Neutrophil (primary cell): ENCODE measurements at regions not wholly inside any gene's neighbourhood (a gene's known extent, or its start where the extent isn't known, plus 50 kb on each side); places are given as distances from the start of the nearest gene placed in this dataset.

Experiments
- H3K27ac ChIP-seq: fragments of 200-600 bp; sonication (generic); 2 replicates; pipeline ENCODE4 v1.5.1; 2016; ENCODE audit warnings: mild to moderate bottlenecking, moderate library complexity
- H3K27me3 ChIP-seq: fragments of 200-600 bp; sonication (generic); 2 replicates; pipeline ENCODE4 v1.6.0; 2016; ENCODE audit warnings: mild to moderate bottlenecking
- H3K36me3 ChIP-seq: fragments of 200-600 bp; sonication (generic); 2 replicates; pipeline ENCODE4 v1.5.1; 2017
- H3K4me1 ChIP-seq, 2 experiments: fragments of 200-600 bp in 1 of 2; sonication (generic) in 1 of 2; 1 replicate in 1 of 2; 2 replicates in 1 of 2; pipeline versions ENCODE4 v1.5.1 to v1.6.1; 2013 to 2016; ENCODE audit warnings: low read depth in 1 of 2, low read length in 1 of 2, mild to moderate bottlenecking in 1 of 2, moderate library complexity in 1 of 2; ENCODE audit not compliant: control insufficient read depth in 1 of 2, insufficient read depth in 1 of 2
- H3K4me3 ChIP-seq, 2 experiments: fragments of 200-600 bp in 1 of 2; sonication (generic) in 1 of 2; 1 replicate in 1 of 2; 2 replicates in 1 of 2; pipeline ENCODE4 v1.5.1; 2013 to 2016; ENCODE audit warnings: low read depth in 1 of 2, low read length in 1 of 2, mild to moderate bottlenecking in 1 of 2, moderate library complexity in 1 of 2
- H3K9me3 ChIP-seq: fragments of 200-600 bp; sonication (generic); 2 replicates; pipeline ENCODE4 v1.5.1; 2016
- TF ChIP-seq, protein P1 (sequence below): fragments of 200-600 bp; sonication (generic); IDR thresholded peaks from 2 replicates; pipeline ENCODE4 v1.5.1; 2016; ENCODE audit warnings: antibody characterized with exemption

DNA sequence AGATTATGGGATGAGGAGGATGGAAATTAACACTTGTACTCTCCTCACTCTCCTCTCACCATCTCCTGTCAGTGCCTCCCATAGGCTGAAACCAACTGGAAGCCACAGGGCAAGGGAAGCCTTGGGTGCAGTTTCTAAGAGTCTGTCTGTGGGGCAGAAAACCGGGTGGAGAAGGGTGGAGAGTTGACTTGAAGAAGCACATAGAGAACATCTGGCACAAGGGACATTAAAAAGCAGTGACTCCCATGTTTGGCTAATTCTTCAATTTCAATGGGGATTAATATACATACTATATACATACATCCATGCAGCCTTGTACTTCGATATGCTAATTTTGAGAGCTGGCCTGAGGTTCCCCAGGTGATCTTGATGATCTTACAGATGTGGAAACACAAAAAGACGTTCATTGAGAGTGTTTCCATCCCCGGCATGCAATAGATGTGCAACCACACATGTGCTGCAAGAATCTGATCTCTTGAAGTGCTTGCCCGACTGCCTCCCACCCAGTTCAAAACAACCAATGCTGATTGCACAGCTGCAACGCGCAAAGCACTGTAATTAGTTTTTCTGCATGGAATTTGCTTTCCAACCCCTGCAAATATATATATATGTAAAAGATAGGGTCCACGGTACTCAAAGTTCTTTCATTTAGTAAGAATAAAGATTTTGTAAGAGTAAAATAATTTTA is 121.9 kb upstream of the TMC3 start:
- Histone ChIP-seq H3K36me3 (no peaks in the 10 kb centered on the region), H3K4me1 (peaks cover 0 to 20% of the 10 kb centered on the region in 2 experiments), H3K27ac (no peak overlapping the region), H3K27me3 (no peaks in the 10 kb centered on the region), H3K4me3 (no peak overlapping the region), H3K9me3 (no peaks in the 10 kb centered on the region)
- TF ChIP-seq, protein P1, sequence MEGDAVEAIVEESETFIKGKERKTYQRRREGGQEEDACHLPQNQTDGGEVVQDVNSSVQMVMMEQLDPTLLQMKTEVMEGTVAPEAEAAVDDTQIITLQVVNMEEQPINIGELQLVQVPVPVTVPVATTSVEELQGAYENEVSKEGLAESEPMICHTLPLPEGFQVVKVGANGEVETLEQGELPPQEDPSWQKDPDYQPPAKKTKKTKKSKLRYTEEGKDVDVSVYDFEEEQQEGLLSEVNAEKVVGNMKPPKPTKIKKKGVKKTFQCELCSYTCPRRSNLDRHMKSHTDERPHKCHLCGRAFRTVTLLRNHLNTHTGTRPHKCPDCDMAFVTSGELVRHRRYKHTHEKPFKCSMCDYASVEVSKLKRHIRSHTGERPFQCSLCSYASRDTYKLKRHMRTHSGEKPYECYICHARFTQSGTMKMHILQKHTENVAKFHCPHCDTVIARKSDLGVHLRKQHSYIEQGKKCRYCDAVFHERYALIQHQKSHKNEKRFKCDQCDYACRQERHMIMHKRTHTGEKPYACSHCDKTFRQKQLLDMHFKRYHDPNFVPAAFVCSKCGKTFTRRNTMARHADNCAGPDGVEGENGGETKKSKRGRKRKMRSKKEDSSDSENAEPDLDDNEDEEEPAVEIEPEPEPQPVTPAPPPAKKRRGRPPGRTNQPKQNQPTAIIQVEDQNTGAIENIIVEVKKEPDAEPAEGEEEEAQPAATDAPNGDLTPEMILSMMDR = no peak

DNA sequence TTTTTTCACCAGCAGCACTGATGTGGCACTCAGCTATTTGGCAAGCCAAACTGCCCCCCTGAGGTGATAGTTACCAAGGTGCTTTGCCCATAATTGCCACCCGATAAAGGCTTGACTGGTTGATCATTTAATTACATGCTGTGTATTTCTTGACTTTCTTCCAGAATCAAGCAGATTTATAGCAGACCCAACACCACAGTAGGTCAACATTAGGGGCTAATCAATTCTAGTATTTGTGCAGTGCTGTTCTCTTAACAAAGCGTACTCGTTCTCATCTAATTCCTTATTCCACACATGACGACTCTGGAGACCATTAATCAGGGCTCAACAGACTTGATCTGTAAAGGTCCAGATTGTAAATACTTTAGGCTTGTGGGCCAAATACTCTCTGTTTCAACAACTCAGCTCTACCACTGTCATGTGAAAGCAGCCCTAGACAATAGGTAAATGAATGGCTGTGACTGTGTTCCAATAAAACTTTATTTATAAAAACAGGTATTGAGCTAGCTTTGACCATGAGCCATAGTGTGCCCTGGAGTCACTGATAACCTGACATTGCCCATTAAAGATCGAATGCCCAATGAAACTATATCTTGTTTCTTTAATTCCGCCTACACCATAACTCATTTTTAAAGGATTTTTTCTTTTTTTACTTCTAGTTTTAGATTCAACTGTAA is 119.1 kb upstream of the TMC3 start:
- Histone ChIP-seq H3K27me3 (no peaks in the 10 kb centered on the region), H3K9me3 (no peaks in the 10 kb centered on the region), H3K4me3 (no peak overlapping the region), H3K4me1 (peaks cover 0 to 20% of the 10 kb centered on the region in 2 experiments), H3K36me3 (no peaks in the 10 kb centered on the region), H3K27ac (no peak overlapping the region)
- TF ChIP-seq, protein P1 = no peak

DNA sequence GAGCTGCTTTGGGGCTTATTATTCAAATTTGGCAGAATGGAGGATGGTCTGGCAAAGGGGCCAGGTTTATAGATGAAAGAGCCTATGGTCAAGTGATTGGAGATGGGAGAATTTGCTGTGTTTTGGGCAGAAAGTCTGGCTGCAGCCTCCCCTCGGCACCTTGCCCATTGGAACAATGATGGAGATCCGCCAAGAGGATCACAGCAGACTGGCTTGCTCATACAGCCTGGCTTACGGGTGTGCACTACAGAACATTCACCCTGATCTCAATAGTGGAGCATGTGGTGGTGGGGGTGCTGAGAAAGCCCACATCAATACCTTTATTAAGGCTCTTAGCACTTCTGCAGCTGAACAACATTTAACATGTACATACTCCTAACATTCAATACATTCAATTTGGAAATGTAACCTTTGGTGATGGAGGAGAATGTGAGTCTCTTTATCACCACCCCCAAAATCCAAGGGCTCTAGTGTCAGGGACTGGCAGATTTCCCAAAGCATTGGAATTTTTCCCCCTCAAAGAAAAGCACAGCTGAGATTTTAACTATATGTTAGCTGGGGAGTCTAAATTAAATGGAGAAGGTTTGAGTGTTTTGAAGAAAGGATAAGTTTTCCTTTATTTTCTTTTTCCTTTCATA is 118.4 kb upstream of the TMC3 start:
- H3K27me3 ChIP-seq = no peaks in the 10 kb centered on the region
- peaks cover 0 to 20% of the 10 kb centered on the region in 2 experiments for H3K4me1 ChIP-seq
- no peaks in the 10 kb centered on the region for H3K36me3 ChIP-seq
- H3K27ac ChIP-seq = no peak overlapping the region
- no peak overlapping the region for H3K4me3 ChIP-seq
- H3K9me3 ChIP-seq = no peaks in the 10 kb centered on the region
- TF ChIP-seq, protein P1 = no peak

DNA sequence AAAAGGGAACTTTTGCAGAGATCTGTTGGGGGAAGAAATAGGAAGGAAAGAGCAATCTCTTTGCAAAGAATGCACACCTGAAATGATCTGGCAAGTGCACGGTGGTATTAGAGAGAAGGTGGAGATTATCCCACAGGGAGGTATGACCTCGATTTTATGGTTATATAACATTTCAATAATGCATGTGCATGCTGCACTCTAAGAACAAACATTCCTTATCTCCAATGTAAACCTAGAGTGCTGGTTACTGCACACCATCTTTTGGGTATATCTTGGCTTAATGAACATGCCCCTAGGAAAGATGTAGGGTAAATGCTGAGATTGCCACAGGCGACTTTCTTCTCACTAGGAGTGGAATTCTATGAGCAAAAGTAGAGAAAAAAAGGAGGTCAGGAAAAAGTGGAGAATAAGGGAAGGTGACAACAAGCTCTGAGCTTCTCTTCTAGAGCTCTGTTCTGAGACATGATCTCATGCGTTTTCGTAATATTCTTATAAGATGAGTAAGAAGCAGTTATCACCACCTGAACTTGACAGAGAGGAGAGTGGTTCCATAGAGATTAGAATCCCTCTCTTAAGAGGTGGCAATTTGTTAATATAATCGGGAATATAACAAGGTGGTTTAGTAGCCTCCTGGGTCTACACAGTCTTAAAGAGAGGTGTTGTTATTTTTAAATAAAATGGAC is 117.5 kb upstream of the TMC3 start:
- peaks cover 0 to 15% of the 10 kb centered on the region in 2 experiments for H3K4me1 ChIP-seq
- H3K36me3 ChIP-seq = no peaks in the 10 kb centered on the region
- no peaks in the 10 kb centered on the region for H3K27me3 ChIP-seq
- TF ChIP-seq, protein P1 = no peak
- no peak overlapping the region for H3K4me3 ChIP-seq
- no peak overlapping the region for H3K27ac ChIP-seq
- no peaks in the 10 kb centered on the region for H3K9me3 ChIP-seq

DNA sequence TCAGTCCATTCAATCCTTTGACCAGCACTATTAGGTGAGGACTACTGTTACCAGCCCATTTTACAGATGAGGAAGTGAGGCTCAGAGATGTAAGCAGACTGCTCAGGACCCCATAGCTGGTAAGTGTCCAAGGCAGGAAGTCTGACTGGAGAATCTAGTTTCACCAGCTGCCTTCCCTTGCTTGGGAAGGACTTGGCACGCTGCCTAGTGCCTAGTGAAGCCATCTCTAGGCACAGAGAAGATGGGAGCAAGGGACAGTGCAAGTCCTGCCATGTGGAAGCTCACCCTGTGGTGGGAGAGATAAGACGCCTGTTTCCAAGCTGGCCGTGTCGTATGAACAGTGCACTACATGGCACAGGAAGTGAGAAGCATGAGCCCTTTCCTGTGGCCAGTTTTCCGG is 111.8 kb upstream of the TMC3 start:
- Histone ChIP-seq H3K27me3 (no peaks in the 10 kb centered on the region), H3K4me1 (no peaks in the 10 kb centered on the region), H3K9me3 (no peaks in the 10 kb centered on the region), H3K36me3 (no peaks in the 10 kb centered on the region), H3K27ac (no peak overlapping the region), H3K4me3 (no peak overlapping the region)
- TF ChIP-seq, protein P1 = no peak
